GM12875 (cell line): ENCODE measurements at regions not wholly inside any gene's neighbourhood (a gene's known extent, or its start where the extent isn't known, plus 50 kb on each side); places are given as distances from the start of the nearest gene placed in this dataset.

Source experiments
- H3K4me3 ChIP-seq: one replicate; pipeline ENCODE4 v1.5.1; 2011; ENCODE audit warnings: low read depth, low read length, control low read depth
- CTCF ChIP-seq: IDR thresholded peaks from 2 replicates; pipeline ENCODE4 v1.5.1; 2011; ENCODE audit warnings: low read depth, mild to moderate bottlenecking, control low read depth, inconsistent platforms, low read length, moderate library complexity, borderline replicate concordance; ENCODE audit not compliant: insufficient read depth

- no peak for TF ChIP-seq CTCF
- no peak overlapping the region for H3K4me3 ChIP-seq
Observed at GRCh38 chrX:131703646-131704045, 159.8 kb downstream of the OR13H1 start.

GRCh38 chrX:131704136-131704695 lies 160.3 kb downstream of the OR13H1 start:
- TF ChIP-seq CTCF: peak; percentile 33; the same call in 1 of the 2 replicates
- H3K4me3 ChIP-seq: peak overlapping the region; percentile 43

- H3K4me3 ChIP-seq: no peak overlapping the region
- no peak for TF ChIP-seq CTCF
Observed at GRCh38 chrX:131709553-131709952, 165.7 kb downstream of the OR13H1 start.

- peak overlapping the region; percentile 35 for H3K4me3 ChIP-seq
- no peak for TF ChIP-seq CTCF
Observed at GRCh38 chrX:131711478-131711867, 167.6 kb downstream of the OR13H1 start.

GRCh38 chrX:131723646-131724045 lies 179.8 kb downstream of the OR13H1 start:
- H3K4me3 ChIP-seq: no peak overlapping the region
- no peak for TF ChIP-seq CTCF

GRCh38 chrX:131724292-131724691 lies 180.4 kb downstream of the OR13H1 start:
- TF ChIP-seq CTCF: no peak
- no peak overlapping the region for H3K4me3 ChIP-seq

GRCh38 chrX:131725001-131725654 lies 181.3 kb downstream of the OR13H1 start:
- H3K4me3 ChIP-seq: no peak overlapping the region
- TF ChIP-seq CTCF: no peak
